HuH-7.5 (cell line): ENCODE measurements at regions not wholly inside any gene's neighbourhood (a gene's known extent, or its start where the extent isn't known, plus 50 kb on each side); places are given as distances from the start of the nearest gene placed in this dataset.

Experiments used
- DNase-seq: peaks from one replicate; pipeline ENCODE4 v3.0.0; 2011; ENCODE audit warnings: low spot score

DNA sequence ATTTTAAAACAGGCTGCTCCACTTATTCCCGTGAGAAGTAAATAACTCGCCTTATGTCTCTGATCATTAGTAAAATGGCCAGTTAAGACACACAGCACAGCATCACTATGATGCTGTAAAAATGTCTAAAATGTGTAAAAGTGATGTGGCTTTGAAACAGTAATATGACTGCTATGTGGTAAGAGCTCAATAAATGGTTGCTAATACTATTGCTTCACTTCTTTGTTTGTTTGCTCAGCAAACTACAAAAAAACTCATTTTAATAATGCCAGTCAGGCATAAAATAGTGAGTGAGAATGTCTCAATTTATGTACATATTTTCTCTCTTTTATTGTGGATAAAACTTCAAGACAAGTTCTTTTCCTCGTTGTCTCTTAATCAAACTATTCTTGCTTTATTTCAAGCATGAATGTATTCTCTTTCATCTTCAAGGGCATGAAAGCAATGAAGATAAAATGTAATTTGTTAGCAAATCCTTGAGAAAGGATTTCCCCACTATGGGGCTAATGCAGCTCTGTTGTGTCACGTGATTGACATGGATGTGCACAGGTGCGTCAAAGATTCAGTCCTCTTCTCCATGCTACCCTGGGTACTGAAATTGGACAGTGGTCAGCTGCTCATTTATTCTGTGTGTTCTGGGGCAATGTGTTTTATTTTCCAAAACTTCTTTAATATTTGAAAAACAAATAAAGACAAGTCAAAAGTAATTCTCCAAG lies 387.2 kb downstream of the TRIB2 start:
- DNase-seq = no peak

DNA sequence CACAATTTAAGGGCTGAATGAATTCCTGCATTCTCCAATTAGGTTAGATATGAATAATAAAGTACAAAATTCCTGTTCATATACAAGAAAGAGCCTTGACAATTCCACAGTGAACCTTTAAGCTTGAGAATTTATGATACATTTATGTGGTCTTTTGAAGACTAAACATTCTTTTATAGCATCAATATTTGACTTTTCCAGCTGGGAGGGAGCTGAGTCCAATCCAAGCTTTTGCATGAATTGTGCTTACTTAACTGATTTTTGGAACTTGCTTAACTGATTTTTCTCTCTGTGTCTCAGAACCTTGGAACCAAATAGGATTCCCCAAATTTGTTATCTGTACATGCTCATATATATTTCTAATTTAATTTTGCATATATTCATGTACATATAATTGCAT lies 388.0 kb downstream of the TRIB2 start:
- no peak for DNase-seq

- DNase-seq = no peak
These were observed 389.6 kb downstream of the TRIB2 start for GRCh38 chr2:13106302-13106701.

DNA sequence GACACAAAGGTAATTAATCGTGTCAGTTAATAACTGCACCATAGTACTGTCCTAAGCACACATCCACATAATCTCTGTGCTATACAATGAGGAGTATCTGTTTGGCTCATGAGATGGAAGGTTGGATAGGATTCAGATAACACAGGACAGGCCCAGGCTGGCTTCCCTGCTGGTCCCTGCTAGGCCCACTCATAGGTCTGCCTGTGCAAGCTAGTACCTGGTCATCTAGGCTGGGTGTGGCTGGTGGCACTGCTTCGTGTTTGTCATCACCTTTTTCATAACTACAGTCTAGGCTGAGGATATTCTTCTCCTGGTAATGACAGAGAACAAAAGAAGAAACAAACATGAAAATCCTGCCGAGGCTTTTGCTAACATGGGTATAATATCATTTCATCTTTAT lies 392.8 kb downstream of the TRIB2 start:
- no peak for DNase-seq

- no peak for DNase-seq
These were observed 394.1 kb downstream of the TRIB2 start for GRCh38 chr2:13110825-13111224.

- no peak for DNase-seq
These were observed 396.3 kb downstream of the TRIB2 start for GRCh38 chr2:13113002-13113401.

GRCh38 chr2:13114391-13114790 lies 397.7 kb downstream of the TRIB2 start:
- DNase-seq = no peak

- no peak for DNase-seq
These were observed 398.9 kb downstream of the TRIB2 start for GRCh38 chr2:13115643-13116042.

DNA sequence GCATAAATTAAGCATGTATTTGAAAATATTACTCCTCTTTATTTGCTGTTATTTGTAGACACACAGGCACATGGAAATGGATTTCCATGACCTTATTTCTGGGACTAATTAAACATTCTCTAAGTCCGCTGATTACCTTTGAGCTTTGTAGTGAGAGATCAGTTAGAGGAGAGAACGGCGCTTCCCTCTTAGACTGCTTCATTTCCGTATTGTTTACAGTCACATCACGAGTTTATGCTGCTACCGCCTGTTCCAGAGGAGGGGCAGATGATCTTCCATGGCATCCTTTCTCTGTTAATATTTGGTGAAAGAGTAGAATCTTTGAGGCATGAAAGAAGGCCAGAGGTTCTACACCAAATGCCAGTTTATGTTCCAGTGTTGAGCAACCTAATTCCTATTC lies 404.4 kb downstream of the TRIB2 start:
- DNase-seq = no peak

DNA sequence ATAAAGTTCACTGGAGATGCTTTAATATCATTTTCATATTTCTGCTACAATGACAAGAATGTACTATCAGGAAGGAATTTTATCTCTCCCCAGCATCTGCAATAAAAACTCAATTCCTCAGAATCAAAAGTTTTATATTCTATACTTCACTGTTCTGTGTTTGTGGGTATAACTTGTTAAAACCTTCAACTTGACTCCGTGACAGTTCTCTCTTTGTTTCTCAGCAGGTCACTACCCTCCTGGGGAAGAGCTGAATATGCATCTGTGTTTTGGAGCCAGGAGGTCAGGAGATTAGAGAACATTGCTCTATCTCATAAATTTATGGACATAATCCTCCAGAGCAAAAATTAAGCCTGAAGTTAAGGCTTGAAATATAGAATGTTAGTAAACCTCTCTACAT lies 411.4 kb downstream of the TRIB2 start:
- no peak for DNase-seq

GRCh38 chr2:13135369-13135768 lies 418.6 kb downstream of the TRIB2 start:
- no peak for DNase-seq

GRCh38 chr2:13135856-13136255 lies 419.1 kb downstream of the TRIB2 start:
- no peak for DNase-seq

DNA sequence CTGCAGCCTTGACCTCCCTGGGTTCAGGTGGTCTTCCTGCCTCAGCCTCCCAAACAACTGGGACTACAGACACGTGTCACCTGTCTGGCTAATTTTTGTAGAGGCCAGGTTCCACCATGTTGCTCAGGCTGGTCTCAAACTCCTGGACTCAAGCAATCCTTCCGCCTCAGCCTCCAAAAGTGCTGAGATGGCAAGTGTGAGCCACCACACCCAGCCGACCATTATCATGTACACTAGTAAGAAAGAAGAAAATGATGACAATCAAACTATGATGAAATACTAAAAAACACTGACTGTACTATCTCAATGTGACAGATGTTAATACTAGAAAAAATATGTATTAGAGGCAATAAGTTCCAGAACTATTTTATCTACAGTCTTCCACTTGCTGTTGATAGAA lies 420.9 kb downstream of the TRIB2 start:
- no peak for DNase-seq

GRCh38 chr2:13141315-13141714 lies 424.6 kb downstream of the TRIB2 start:
- DNase-seq = no peak

- DNase-seq = no peak
These were observed 426.7 kb downstream of the TRIB2 start for GRCh38 chr2:13143451-13143850.

DNA sequence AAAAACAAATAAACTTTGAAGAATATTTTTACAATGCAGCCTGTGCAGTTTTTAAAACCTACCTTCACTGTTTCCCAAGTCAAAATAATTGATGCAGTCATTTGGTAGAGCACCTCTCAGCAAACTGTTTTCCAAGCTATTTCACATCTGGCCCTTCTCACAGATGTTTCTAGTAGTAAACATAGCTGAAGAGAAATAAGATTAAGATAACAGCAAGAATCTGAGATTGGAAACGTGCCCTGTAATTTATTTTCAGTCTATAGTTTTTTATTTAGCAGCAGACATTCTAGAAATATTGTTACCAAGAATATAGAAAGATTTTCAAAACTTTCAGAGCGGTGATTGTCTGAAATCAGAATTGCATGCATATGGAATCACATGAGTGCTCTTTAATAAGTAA lies 440.2 kb downstream of the TRIB2 start:
- no peak for DNase-seq

GRCh38 chr2:13158466-13158865 lies 441.7 kb downstream of the TRIB2 start:
- no peak for DNase-seq

DNA sequence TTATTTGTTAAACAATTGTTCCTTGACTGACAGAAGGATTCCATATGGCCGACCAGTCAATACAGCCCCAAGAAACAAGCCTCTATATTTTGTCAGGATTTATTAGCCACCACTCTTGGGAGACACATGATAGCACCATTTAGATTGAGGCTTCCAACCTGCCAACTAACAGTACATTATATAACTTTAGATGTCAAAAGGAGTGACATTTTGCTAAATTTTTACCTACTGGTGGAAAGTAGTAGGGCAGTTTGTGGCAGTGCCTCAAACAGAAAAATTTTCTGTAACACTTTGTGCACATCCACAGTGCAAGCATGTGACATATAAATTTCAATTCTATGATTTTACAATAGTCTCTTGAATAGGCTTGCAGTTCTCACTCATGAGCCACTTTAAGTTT lies 464.0 kb downstream of the TRIB2 start:
- DNase-seq = no peak

- DNase-seq = no peak
These were observed 476.3 kb downstream of the TRIB2 start for GRCh38 chr2:13193075-13193474.

- DNase-seq = no peak
These were observed 477.2 kb downstream of the TRIB2 start for GRCh38 chr2:13193900-13194299.

GRCh38 chr2:13195270-13195669 lies 478.5 kb downstream of the TRIB2 start:
- DNase-seq = no peak

DNA sequence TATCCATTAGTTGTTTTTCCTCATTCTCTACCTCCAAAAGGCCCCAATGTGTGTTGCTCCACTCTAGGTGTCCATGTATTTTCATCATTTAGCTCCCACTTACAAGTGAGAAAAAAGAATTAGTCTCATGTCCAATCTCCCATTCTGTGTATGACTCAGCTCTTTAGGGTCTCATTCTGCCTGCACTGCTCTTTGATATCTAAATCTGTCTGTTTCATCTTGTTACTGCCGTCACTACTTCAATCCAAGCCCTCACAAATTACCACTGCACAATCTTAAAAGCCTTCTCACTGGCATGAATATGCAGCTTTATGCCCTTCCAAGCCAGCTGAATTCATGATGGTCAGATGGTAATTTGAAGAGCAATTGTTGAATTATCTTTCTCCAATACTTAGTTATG lies 480.5 kb downstream of the TRIB2 start:
- no peak for DNase-seq

DNA sequence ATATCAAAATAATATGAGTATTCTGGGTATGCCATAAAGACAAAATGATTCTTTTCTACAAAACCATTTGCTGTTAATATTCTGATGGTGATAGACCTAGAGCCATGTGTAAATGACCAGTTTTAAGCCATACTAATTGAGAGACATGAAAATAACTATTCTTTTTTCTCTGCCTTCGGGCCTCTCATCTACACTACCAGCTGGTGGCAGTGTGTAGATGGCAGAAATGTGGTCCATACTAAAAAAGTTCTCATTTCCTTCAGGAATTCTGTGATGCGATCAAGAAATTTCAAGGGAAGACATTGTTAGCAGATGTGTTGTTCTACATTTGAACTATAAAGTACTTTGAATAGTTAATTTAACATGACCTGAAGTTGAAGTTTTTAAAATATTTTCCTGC lies 485.2 kb downstream of the TRIB2 start:
- no peak for DNase-seq

GRCh38 chr2:13212115-13212514 lies 495.4 kb downstream of the TRIB2 start:
- no peak for DNase-seq

- DNase-seq = no peak
These were observed 501.5 kb downstream of the TRIB2 start for GRCh38 chr2:13218205-13218604.
